DOHH2 (cell line): ENCODE measurements at regions not wholly inside any gene's neighbourhood (a gene's known extent, or its start where the extent isn't known, plus 50 kb on each side); places are given as distances from the start of the nearest gene placed in this dataset.

Experiments
- CTCF ChIP-seq: fragments of 200-600 bp; sonication (generic); IDR thresholded peaks from one replicate; pipeline ENCODE4 v1.5.1; 2014; ENCODE audit warnings: antibody characterized with exemption, mild to moderate bottlenecking, low read depth, low read length; ENCODE audit not compliant: poor library complexity, severe bottlenecking
- EZH2phosphoT487 ChIP-seq: fragments of 200-600 bp; sonication (generic); IDR thresholded peaks from 2 replicates; pipeline ENCODE4 v1.6.1; 2017; ENCODE audit warnings: borderline replicate concordance, mild to moderate bottlenecking, antibody characterized with exemption, low read length, moderate library complexity, mixed read lengths

DNA sequence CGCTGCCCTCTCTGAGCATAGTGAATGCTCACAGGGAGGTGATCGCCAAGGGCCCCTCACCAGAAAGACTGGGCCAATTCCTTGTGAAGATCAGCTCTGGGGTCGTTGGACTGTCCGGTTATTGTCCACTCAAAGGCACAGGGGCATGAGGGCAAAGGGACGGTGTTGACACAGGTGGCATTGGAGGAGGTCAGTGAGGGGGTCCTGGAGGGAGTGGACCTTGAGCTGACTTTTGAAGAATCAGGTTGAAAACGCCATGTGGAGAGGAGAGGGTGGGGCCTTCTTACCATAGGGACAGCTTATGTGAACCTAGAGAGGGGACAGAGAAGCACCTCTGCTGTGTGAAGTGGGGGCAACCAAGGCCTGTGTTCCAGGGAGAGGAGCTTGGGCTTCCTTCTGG lies 131.5 kb downstream of the TFCP2L1 start:
- TF ChIP-seq CTCF (no peak), EZH2phosphoT487 (no peak)
